Spleen (tissue), 7 donors: ENCODE measurements at regions not wholly inside any gene's neighbourhood (a gene's known extent, or its start where the extent isn't known, plus 50 kb on each side); places are given as distances from the start of the nearest gene placed in this dataset.

Experiments
- POLR2A ChIP-seq, 3 donors: fragments of 450-650 bp; IDR thresholded peaks; one replicate each; pipeline ENCODE4 v1.5.1; 2017; ENCODE audit warnings: antibody characterized with exemption in 3 of 3, mild to moderate bottlenecking in 1 of 3
- POLR2AphosphoS5 ChIP-seq, 3 donors: sonication (generic); formaldehyde crosslinking; IDR thresholded peaks; one replicate each; pipeline ENCODE4 v1.5.1; 2017; ENCODE audit warnings: antibody characterized with exemption in 3 of 3
- TF ChIP-seq, protein P1 (sequence below), 11 experiments: fragments of 200-600 bp in 7 of 11; fragments of 450-650 bp in 4 of 11; sonication (generic) in 4 of 11; IDR thresholded peaks in 8 of 11; conservative IDR thresholded peaks in 3 of 11; 1 replicate in 7 of 11; 2 replicates in 4 of 11; pipeline versions ENCODE4 v1.4.0 to v1.8.0; 2016 to 2021; ENCODE audit warnings: antibody characterized with exemption in 11 of 11, inconsistent platforms in 4 of 11, mild to moderate bottlenecking in 1 of 11
- donor health status: DM: no; HTN: no; CAD: no; lungs with moderate emphysema.
- donor health status: DM: no; HTN: no; CAD: no.
- donor health status: DM: no; HTN: no; CAD: no.

DNA sequence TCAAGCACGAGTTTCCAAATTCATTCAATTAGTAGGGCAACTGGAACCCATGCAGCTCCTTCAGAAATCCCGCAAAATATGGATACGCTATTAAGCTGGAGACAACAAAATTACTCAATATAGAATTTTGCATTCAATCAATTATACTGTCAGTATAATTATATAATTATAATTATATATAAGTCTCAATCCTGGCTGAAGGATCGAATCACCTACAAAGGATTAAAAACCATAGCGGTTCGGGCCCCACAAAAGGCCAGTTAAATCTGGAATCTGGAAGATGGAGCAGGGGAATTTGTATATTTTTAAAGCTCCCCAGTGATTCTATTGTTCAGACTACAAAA is 55.7 kb downstream of the FHIP2A start:
- TF ChIP-seq, protein P1, sequence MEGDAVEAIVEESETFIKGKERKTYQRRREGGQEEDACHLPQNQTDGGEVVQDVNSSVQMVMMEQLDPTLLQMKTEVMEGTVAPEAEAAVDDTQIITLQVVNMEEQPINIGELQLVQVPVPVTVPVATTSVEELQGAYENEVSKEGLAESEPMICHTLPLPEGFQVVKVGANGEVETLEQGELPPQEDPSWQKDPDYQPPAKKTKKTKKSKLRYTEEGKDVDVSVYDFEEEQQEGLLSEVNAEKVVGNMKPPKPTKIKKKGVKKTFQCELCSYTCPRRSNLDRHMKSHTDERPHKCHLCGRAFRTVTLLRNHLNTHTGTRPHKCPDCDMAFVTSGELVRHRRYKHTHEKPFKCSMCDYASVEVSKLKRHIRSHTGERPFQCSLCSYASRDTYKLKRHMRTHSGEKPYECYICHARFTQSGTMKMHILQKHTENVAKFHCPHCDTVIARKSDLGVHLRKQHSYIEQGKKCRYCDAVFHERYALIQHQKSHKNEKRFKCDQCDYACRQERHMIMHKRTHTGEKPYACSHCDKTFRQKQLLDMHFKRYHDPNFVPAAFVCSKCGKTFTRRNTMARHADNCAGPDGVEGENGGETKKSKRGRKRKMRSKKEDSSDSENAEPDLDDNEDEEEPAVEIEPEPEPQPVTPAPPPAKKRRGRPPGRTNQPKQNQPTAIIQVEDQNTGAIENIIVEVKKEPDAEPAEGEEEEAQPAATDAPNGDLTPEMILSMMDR (IDR thresholded peaks at IDR 0.05 in 8 of 11, conservative IDR thresholded peaks at IDR 0.05 in 3 of 11): no peak
- TF ChIP-seq POLR2AphosphoS5 (IDR thresholded peaks at IDR 0.05): no peak
- TF ChIP-seq POLR2A (IDR thresholded peaks at IDR 0.05): no peak
